NT2/D1 (cell line): ENCODE measurements at regions not wholly inside any gene's neighbourhood (a gene's known extent, or its start where the extent isn't known, plus 50 kb on each side); places are given as distances from the start of the nearest gene placed in this dataset.

Source experiments
- SUZ12 ChIP-seq: IDR thresholded peaks from 2 replicates; pipeline ENCODE4 v1.6.1; 2011; ENCODE audit not compliant: insufficient read length, insufficient read depth; ENCODE audit errors: extremely low read depth
- YY1 ChIP-seq: IDR thresholded peaks from 2 replicates; pipeline ENCODE4 v1.6.1; 2011; ENCODE audit not compliant: insufficient read length, insufficient read depth
- ZNF274 ChIP-seq: IDR thresholded peaks from 2 replicates; pipeline ENCODE4 v1.6.1; 2011; ENCODE audit warnings: mild to moderate bottlenecking, low read depth, low read length

DNA sequence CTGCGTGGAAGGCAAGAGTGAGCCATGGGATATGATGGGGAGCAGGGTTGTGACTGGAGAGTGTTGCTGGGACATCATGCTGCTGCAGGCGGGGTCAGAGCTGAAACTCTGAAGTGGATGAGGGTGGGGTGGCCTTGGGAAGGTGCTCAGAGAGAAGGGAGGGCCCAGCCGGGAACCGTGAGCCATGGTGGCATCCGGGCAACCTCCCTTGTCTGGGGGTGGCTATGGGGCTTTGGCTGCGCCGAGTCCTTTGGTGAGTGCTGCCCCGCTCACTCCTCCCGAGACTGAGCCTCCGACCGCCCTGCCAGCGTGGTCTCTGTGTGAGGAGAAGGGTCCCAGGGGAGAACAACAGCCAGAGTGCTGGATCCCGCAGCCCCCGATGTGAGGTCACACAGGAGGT, 632.0 kb downstream of the BRD1 start:
- TF ChIP-seq SUZ12, result no peak
- no peak for TF ChIP-seq YY1
- TF ChIP-seq ZNF274, result no peak
